GM18858 (cell line): ENCODE measurements at regions not wholly inside any gene's neighbourhood (a gene's known extent, or its start where the extent isn't known, plus 50 kb on each side); places are given as distances from the start of the nearest gene placed in this dataset.
"Not testable (repeated sequence)": the region's sequence is repeated elsewhere in the genome, so short reads cannot be mapped to it uniquely, and the experiment has no call there.

Source experiments
- ATAC-seq: cut with Tn5 transposase; IDR thresholded peaks from one replicate; pipeline ENCODE4 v1.9.1; 2021; ENCODE audit not compliant: unreplicated experiment

DNA sequence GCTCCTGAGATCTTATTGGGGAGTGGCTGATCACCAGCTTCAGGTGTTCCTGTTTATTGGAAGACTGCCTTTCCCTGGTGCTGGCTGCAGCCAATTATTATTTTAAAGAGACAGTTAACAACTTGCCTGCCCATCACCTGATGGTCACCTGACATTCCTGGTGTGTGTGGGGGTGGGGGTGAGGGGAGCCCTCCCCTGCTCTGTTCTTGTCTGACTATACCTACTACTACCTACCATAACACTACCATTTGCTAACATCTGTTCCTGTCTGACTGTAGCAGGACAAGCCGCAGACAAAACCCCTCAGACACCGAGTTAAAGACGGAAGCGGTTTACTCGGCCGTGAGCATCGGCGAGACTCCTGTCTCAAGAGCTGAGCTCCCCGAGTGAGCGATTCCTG, 54.9 kb upstream of the NBPF3 start:
- ATAC-seq = no peak

DNA sequence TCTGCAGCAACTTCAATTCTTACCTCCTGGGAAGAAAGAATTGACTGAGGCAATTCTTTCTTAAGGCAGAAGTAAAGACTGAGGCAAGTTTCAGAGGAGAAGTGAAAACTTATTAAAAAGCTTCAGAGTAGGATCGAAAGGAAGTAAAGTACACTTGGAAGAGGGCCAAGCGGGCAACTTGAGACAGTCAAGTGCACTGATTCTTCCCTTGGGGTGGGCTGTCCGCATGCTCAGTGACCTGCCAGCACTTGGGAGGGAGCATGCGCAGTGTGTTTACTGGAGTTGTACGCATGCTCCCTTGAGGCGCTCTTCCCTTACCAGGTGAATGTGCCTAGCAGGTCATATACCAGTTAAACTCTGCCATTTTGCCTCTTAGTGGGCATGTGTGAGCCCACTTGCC, 55.3 kb upstream of the NBPF3 start:
- no peak for ATAC-seq

DNA sequence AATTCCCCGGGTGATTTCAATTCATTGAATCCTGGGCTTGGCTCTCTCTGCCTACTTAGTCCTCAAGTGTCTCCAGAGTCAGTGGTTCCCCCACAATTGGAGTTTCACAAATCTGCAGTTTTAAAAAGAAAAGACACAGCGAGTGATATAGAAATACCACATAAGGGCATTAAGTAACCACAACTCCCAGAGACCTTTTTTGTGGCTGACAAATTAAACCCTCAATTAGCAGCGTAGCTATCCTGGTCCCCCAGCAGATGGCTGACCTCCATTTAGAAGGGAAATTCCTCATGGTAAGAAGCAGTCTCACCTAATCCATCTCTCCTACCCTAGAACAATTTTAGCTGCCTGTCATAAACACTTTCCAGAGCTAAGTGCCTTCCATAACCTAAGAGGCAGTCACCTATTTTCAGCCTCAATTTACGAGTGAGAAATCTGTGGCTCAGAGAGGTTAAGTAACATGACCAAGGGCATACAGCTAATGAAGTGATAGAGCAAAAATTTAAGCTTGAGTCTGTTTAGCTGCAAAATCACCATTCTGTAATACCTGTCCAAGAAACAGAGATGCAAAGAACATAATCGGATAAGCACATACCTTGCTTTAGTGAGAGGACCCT, 56.0 kb upstream of the NBPF3 start:
- ATAC-seq = no peak

DNA sequence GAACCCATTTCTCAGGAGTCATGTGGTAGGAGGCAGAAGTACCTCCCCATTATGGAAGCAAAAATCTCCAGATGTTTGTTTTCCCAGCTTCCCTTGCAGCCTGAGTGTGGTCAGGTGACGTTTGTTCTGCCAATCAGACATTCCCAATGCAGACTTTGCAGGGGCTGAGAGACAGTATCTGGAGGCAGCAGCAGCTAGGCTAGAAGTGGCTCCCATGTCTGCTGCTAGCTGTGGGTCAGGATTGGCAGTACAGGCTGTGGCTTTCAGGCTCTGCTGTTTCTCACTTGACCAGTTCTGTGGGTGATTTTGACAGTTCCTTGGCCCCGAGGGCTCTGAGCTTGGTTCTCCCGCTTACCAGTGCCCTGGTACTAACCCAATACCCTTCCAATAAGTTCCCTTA, 58.6 kb upstream of the NBPF3 start:
- ATAC-seq = no peak

DNA sequence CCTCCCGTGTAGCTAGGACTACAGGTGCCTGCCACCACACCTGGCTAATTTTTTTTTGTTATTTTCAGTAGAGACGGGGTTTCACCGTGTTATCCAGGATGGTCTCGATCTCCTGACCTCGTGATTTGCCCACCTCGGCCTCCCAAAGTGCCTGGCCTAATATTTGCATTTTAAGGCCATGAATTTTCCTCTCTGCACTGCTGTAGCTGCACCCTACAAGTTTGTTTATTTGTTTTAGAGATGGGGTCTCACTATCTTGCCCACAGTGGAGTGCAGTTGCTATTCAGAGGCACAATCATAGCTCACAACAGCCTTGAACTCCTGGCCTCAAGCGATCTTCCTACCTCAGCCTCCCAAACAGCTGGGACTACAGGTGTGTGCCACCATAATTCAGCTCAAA, 59.8 kb upstream of the NBPF3 start:
- not testable (repeated sequence) for ATAC-seq

DNA sequence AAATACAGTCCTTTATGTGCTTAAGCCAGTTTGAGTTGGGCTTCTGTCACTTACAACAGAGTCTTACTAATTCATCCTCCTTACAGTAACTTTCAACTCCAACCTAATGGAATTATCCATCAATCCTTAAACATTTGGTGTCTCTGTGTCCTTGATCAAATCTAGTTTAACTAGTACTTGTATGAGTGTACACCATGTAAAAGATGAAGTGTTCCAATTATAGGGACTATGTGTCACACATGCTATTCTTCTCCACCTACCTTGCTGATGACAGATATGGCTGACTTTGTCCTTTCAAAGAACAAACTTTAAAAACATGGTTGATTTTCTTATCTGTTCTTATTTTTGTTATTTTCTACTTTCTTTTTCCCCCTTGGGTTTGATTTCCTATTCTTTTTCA, 60.4 kb upstream of the NBPF3 start:
- no peak for ATAC-seq

DNA sequence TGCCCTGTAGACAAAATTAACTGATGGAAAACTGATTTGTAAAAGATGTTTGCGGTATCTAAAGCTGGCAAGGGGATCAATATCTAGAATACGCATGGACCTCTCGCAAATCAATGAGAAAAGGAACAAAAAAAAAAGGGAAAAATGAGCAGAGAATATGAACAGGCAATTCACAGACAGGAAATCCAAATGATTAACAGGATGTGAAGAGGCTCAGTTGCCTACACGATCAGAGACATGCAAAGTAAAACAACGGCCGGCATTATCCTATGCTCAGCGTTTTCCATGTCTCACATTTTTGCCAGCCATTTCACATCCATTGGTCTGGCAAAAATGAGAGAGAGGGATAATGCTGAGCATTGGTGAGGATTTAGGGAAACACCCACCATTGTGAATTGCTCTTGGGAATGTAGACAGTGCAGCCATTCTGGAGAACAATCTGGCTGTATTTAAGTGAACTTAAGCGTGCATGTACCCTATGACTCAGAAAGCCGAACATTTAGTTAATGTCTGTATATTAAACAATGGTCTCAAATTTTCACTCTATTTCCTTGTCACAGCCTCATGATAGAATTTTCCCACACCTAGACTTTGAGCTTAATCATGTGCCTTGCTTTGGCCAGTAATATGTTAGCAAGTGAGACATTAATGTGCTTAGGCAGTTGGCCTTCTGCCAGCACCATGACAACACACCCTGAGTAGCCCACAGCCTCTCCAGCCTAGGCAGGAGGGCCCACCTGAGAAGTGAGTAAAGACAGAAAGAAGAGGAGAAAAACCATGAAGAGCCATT, 61.0 kb upstream of the NBPF3 start:
- ATAC-seq = no peak

DNA sequence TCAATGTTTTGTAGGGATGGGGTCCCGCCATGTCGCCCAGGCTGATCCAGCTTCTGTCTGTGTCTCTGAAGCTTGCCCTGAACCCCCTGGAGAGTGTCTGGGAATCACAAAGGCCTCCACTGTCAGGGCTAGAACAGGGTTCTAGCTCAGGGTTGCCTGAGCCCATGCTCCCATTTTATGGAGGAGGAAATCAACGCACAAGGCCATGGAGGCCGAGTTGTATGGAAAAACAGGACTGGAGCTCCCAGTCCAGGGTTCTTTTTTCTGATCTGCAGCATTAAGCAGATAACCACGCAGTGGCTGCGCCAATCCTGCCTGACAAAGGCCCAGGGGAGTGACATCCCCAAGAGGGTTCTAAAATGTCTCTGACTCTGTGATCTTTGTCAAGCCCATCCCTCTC, 67.6 kb upstream of the NBPF3 start:
- ATAC-seq = no peak

DNA sequence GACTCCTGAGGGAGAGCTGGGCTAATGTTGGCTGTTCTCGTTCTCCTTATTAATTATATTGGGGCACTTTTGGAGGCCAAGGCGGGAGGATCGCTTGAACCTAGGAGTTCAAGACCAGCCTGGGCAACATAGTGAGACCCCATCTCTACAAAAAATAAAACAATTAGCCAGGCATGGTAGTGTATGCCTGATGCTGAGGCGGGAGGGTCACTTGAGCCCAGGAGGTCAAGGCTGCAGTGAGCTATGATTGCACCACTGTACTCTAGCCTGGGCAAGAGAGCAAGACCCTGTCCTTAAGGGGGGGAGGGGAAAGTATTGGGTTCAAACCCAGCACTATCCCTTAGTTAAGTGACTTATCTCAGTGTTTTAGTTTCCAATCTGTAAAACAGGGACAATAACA, 70.0 kb upstream of the NBPF3 start:
- ATAC-seq = no peak

DNA sequence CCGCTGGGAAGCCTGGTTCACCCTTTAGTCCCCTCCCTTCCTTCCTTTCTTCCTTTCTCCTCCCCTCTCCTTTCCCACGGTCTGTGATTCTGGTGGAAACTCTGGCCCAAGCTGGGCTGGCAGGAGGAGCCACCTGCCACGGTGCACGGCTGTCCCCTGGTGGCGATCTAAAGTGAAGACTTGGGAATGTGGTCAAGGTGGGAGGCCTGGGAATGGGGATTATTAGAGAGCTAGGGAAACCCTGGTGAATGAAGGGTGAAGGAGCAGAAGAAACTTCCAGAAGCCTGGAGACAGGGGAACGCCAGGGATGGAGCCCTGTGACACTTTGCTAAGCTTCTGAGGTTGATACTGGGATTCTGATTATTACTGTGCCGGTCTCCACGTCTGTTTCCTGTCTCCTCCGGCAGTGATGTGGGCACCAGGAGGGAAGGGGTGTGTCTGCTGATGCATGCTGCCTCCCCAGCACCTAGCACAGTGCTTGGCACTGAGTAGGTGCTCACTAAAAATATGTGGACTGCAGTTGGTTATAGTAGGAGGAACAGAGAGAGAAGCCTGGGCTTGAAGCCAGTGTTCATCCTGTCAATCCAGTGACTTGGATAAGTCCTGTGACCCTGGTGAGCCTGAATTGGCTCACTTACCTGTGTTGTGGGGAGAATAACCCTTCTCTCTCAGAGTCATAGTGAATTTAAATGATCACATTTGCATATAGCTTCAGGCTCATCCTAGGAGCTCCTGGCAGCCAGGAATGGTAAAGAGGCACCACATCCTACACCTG, 71.2 kb upstream of the NBPF3 start:
- ATAC-seq = no peak

DNA sequence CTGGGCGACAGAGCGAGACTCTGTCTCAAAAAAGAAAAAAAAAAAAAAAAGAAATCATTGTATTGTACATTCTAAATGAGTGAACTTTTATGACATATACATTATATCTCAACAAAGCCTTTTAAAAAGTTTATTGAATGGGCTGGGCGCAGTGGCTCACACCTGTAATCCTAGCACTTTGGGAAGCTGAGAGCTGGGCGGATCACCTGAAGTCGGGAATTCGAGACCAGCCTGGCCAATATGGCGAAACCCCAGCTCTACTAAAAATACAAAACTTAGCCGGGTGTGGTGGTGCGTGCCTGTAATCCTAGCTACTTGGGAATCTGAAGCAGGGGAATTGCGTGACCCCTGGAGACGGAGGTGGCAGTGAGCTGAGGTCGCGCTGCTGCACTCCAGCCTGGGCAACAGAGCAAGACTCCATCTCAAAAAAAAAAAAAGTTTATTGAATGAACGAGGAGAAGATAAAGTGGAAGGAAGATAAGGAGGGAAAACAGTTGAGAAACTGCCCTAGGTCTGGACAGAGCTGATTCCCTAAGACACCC, 71.9 kb upstream of the NBPF3 start:
- ATAC-seq = not testable (repeated sequence)

DNA sequence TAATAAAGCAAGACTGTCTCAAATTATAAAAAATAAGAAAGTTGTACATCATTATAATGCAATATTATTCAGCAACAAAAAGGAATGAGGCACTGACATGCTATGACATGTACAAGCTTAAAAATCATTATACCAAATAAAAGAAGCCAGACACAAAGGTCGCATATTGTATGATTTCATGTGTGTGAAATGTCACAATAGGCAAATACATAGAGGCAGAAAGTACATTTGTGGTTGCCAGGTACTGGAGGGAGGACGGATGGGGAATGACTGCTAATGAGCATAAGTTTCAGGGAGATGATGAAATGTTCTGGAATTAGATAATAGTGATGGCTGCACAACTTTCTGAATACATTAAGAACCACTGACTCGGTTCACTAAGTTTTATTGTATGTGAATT, 73.6 kb upstream of the NBPF3 start:
- no peak for ATAC-seq

DNA sequence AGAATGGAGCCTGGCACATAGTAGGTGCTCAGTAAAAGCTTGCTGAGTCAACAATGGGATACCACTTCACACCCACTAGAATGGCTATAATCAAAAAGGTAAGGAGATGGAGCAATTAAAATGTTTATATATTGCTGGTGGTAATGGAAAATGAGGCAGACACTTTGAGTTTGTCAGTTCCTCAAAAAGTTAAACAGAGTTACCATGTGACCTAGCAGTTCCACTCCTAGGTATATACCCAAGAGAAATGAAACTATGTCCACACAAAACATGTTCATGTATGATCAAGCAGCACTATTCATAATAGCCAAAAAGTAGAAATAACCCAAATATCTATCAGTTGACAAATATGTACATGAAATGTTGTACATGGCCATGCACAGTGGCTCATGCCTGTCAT, 74.8 kb upstream of the ECE1 start:
- ATAC-seq = no peak

DNA sequence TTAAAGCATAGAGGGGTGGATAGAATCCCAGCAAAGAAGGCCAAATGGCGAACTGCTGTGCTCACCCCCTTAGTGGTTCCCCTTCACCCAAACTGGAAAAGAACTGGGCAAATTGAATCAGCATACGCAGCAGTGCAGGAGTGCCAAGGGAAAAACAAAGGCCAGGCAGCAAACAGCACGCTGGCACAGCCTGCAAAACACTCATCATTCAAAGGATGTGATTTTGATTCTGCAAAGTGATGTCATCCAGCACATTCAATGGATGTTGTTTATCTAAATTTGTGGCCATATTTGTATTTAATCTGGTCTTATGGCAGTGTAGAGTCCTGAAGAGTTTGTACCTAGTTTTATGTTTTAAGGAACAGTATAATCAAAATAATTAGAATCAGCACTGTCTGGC, 71.8 kb upstream of the ECE1 start:
- no peak for ATAC-seq

DNA sequence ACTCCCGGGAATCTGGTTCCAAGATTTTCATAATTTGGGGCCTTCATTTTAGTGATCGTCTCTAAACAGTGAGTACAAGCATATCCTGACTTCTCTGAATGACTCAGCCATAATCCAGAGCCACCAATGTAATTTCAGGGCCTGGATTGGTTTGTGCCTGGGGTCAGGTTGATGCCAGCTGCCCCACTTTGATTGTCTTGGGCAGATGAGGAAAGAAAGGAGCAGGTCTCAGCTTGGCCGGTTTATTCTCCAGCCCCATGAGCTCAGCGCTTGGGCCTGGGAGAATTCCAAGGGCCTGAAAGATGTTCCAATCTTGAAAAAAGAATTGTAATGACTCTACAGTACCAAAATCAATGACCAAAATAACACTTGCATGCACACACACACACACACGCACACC, 71.2 kb upstream of the ECE1 start:
- ATAC-seq = no peak

DNA sequence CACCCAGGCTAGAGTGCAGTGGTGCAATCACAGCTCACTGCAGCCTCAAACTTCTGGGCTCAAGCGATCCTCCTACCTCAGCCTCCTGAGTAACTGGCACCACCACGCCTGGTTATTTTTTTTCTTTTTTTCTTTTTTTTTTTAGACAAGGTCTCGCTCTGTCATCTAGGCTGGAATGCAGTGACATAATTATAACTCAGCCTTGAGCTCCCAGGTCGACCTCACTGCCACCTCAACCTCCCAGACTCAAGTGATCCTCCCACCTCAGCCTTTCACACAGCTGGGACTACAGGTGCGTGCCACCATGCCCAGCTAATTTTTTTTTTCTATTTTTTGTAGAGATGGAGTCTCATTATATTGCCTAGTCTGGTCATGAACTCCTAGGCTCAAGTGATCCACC, 66.9 kb upstream of the ECE1 start:
- no peak for ATAC-seq

DNA sequence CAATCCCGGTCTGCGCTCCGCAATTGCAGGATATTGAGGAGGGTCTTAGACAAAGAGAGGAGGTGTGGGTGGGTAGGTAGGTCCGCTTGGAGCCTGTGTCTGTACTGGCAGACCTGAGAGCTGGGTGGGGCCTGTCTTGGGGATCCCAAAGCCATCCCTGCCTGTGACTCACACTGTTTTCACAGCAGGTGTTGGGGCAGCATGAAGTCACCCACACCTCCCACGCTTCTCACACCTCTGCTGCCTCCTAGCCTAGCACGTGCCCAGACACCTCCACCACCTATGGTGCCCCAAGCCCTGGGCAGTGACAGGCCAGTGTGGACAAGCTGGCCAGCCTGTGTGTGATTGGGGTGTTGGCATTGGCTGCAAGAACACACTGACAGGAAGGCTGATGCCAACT, 65.7 kb upstream of the ECE1 start:
- ATAC-seq = no peak

DNA sequence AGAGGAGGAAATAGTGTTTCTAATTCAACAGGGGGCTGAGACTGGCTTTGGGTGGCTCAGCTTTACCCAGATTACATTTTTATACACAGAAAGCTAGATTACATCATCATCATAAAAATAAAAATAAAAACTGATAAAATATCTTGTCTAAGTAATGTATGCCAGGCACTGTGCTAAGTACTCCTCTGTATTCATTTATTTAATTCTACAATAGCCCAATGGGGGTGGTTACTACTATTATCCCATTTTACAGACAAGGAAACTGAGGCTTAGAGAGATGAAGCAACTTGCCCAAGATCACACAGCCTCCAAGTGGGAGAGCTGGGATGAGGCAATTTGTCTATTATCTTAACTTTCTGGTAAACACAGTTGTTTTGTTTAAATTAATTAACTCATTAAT, 62.3 kb upstream of the ECE1 start:
- ATAC-seq = no peak

DNA sequence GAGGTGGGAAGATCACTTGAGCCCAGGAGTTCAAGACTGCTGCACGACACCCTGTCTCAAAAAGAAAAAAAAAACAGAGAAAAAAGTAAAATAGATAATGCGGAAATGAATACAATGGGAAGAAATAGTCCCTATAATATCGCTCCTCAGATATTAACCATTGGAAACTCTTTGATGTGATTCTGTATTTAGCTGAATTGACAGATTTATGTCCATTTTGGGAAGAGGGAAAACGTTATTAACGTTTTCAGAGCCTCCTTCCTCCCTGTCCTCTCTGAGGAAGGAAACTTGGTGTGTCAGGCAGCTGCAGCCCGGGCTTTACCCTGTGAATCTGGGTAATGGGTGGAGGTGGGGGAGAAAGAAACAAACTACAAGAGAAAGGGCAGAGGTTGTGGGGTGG, 61.6 kb upstream of the ECE1 start:
- no peak for ATAC-seq

DNA sequence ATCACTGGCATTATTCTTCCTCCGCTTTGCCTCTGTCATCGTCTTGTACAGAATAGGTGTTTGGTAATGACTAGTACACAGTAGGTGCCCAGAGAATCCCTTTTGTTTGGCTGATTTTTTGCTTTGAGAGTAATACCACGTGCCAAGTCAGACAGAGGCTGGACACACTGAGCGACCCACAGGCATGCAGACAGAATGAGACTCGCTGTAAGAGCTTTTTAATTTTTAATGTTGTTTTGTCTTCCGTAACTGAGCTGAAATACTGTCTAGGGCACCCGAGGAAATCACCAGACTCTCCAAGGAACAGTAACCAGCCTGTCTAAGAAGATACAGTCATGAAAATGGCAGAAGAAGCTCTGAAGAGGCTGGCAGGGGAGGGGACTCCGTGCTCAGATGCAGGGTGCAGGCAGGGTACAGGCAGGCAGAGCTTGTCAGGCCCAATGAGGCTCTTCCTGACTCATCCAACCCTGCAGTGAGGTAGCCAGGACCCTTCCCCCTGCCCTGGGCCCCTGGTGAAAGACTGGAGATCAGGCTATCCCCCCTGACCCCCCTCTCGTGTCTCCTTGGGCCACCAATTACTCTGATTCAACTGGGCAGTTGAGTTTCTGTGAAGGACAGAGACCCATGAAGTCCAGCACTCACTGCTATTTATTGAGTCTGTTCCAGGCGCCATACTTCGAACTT, 60.1 kb upstream of the ECE1 start:
- ATAC-seq = no peak

DNA sequence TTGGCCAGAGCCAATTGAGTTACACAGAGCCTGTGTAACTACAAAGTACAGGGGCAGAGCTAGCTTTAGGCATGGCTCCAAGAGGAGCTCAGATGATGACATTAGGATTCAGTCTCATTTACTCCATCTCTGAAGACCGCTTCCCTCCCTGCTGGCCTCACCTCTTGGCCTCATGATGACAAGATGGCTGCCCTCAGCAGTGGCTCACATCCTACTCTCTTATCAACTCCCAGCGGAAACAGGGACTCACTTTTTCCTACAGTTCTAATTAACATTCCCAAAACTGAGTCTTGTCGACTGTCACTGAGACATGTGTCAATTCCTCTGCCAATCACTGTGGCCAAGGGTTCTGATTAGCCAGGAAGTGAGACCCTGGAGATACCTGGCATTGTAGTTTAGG, 59.4 kb upstream of the ECE1 start:
- ATAC-seq = no peak
